ENCODE measurements at regions not wholly inside any gene's neighbourhood (a gene's known extent, or its start where the extent isn't known, plus 50 kb on each side); places are given as distances from the start of the nearest gene placed in this dataset.
"Not testable (repeated sequence)": the region's sequence is repeated elsewhere in the genome, so short reads cannot be mapped to it uniquely, and the experiment has no call there.

DNA sequence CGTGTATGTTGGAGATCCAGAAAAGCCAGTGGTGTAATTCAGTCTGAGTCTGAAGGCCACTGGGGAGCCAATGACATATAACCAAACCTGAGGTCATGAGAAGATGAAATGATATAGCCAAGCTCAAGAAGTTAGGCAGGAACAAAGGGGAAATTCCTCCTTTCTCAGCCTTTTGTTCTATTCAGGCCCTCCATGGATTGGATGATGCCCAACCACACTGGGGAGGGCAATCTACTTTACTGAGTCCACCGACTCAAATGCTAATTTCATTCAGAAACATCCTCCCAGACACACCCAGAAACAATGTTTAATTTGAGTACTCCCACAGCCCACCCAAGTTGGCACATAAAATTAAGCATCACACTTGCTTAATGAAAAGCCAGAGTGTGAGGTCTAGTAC, 183.6 kb downstream of the GJA1 start:
- TF ChIP-seq POLR2A (IDR thresholded peaks at IDR 0.05; ENCODE audit: low read depth, low read length) (no peak), POU2F2 (IDR thresholded peaks at IDR 0.05; ENCODE audit: low read depth, low read length) (no peak), SPI1 (IDR thresholded peaks at IDR 0.05; ENCODE audit: low read depth, low read length) (no peak)
- FAIRE-seq (no peak), DNase-seq (ENCODE audit: insufficient read length, low spot score) (no peak)

DNA sequence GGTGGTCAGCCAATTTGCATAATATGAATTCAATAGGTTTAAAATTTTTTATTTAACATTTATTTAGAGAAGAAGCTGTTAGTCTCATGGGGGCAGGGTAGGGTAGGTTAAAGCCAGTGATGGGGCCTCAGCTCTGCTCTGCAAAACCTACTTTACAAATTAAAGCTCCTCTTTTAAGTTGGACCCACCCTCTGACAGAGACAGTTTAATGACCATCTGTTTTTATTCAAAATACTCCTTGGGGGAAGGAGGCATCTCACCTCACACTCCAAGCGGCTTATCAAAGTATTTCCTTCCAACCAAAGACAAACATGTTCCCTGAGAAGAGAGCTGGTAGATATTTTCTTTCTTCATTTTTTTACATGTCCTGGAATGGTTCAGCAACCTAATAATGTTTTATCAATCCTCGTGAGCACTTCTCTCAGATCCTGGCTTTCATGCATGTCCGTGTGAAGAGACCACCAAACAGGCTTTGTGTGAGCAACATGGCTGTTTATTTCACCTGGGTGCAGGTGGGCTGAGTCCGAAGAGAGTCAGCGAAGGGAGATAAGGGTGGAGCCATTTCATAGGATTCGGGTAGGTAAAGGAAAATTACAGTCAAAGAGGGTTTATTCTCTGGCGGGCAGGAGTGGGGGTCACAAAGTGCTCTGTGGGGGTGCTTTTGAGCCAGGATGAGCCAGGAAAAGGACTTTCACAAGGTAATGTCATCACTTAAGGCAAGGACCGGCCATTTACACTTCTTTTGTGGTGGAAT, 184.7 kb downstream of the GJA1 start:
- no peak for DNase-seq (ENCODE audit: insufficient read length, low spot score)
- FAIRE-seq: no peak
- TF ChIP-seq PAX5 (IDR thresholded peaks at IDR 0.05; ENCODE audit: insufficient read depth, low read length, severe bottlenecking): no peak
- TF ChIP-seq SPI1 (IDR thresholded peaks at IDR 0.05; ENCODE audit: low read depth, low read length): no peak
- TF ChIP-seq POLR2A (IDR thresholded peaks at IDR 0.05; ENCODE audit: low read depth, low read length): no peak
- no peak for TF ChIP-seq POU2F2 (IDR thresholded peaks at IDR 0.05; ENCODE audit: low read depth, low read length)
- TF ChIP-seq POLR2AphosphoS5 (IDR thresholded peaks at IDR 0.05; ENCODE audit: low read depth, low read length): no peak
- TF ChIP-seq TAF1 (IDR thresholded peaks at IDR 0.05; ENCODE audit: low read depth, low read length): no peak

DNA sequence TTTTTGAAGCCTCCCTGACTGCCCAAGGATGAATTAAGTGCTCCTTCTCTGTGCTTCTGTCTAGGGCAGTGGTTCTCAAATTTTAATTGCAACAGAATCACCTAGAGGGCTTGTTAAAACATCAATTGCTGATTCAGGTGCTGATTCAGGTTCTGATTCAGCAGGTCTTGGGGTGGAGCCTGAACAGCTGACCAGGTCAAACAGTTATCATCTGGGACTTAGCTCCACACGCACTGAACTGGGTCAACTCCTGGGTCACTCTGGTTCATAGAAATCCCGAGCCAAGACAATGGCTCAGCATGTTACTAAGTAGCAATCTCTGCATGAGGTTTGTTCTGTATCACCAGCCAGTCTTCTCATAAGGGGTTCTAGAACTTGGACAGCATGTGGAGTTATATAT, 192.3 kb downstream of the GJA1 start:
- TF ChIP-seq SPI1 (IDR thresholded peaks at IDR 0.05; ENCODE audit: low read depth, low read length) (no peak), PAX5 (IDR thresholded peaks at IDR 0.05; ENCODE audit: insufficient read depth, low read length, severe bottlenecking) (no peak)
- FAIRE-seq (no peak), DNase-seq (ENCODE audit: insufficient read length, low spot score) (no peak)

DNA sequence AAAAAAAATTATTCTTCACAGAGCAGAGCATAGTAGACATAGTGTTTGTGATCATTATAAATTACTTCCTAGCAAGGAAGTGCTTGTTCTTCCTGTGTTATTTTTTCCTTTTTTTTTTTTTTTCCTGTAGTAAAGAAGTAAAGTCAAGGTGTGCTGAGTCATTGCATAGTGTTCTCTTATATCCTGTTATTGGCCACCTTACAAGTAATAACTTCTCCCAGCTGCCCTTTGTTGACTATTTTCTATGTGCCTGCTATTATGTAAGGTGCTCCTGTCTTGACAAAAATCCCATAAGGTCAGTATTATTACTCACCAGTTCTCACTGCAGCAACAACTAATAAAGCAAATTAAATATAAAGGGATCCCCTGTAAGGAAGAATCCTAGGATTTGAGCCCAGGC, 195.3 kb downstream of the GJA1 start:
- no peak for FAIRE-seq
- TF ChIP-seq SPI1 (IDR thresholded peaks at IDR 0.05; ENCODE audit: low read depth, low read length) (no peak), PAX5 (IDR thresholded peaks at IDR 0.05; ENCODE audit: insufficient read depth, low read length, severe bottlenecking) (no peak), POU2F2 (IDR thresholded peaks at IDR 0.05; ENCODE audit: low read depth, low read length) (no peak), POLR2A (IDR thresholded peaks at IDR 0.05; ENCODE audit: low read depth, low read length) (no peak), POLR2AphosphoS5 (IDR thresholded peaks at IDR 0.05; ENCODE audit: low read depth, low read length) (no peak), TAF1 (IDR thresholded peaks at IDR 0.05; ENCODE audit: low read depth, low read length) (no peak)

DNA sequence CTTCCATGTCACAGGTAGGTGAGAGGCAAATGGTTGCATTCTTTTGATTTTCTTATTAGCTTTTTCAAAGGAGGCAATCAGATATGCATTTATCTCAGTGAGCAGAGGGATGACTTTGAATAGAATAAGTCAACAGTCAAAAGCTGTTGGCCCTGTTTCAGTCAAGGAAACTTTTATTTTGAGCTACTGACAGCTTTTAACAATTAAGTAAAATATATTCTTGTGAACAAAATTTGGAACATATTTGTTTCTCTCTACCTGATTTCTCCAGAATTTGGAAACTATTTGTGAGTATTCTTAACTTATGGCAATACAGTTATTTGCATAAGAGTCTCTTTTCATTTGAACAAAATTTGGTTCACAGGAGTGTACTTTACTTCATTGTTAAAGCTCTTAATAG, 196.3 kb downstream of the GJA1 start:
- DNase-seq (ENCODE audit: insufficient read length, low spot score); FAIRE-seq: not testable (repeated sequence)

More for the DNA sequence above, 195.3 kb downstream of the GJA1 start:
- no peak for DNase-seq (ENCODE audit: insufficient read length, low spot score)

DNA sequence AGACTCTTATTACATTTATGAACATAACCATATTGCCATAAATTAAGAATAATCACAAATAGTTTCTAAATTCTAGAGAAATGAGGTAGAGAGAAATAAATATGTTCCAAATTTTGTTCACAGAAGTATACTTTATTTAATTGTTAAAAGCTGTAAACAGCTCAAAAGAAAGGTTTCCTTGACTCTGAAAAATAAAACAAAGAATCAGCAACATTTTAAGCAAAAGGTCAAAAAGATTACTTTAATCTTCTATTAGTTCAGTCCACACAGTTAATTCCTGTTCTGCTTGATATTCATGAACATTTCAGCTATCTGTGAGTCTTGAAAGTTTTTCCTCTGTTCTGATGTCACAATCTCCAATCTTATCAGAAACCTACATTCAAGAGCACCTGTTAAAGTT, 197.9 kb downstream of the GJA1 start:
- FAIRE-seq: no peak
- no peak for TF ChIP-seq POU2F2 (IDR thresholded peaks at IDR 0.05; ENCODE audit: low read depth, low read length)
- no peak for TF ChIP-seq POLR2AphosphoS5 (IDR thresholded peaks at IDR 0.05; ENCODE audit: low read depth, low read length)
- TF ChIP-seq POLR2A (IDR thresholded peaks at IDR 0.05; ENCODE audit: low read depth, low read length): no peak
- no peak for TF ChIP-seq SPI1 (IDR thresholded peaks at IDR 0.05; ENCODE audit: low read depth, low read length)
- no peak for TF ChIP-seq TAF1 (IDR thresholded peaks at IDR 0.05; ENCODE audit: low read depth, low read length)
- no peak for TF ChIP-seq PAX5 (IDR thresholded peaks at IDR 0.05; ENCODE audit: insufficient read depth, low read length, severe bottlenecking)
- DNase-seq (ENCODE audit: insufficient read length, low spot score): no peak

DNA sequence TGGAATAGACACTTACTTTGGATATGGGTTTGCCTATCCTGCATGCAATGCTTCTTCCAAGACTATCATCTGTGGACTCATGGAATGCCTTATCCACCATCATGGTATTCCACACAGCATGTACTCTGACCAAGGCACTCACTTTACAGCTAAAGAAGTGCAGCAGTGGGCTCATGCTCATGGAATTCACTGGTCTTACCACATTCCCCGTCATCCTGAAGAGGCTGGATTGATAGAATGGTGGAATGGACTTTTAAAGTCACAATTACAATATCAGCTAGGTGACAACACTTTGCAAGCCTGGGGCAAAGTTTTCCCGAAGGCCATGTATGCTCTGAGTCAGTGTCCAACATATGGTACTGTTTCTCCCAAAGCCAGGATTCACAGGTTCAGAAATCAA, 199.1 kb downstream of the GJA1 start:
- FAIRE-seq; DNase-seq (ENCODE audit: insufficient read length, low spot score): not testable (repeated sequence)

DNA sequence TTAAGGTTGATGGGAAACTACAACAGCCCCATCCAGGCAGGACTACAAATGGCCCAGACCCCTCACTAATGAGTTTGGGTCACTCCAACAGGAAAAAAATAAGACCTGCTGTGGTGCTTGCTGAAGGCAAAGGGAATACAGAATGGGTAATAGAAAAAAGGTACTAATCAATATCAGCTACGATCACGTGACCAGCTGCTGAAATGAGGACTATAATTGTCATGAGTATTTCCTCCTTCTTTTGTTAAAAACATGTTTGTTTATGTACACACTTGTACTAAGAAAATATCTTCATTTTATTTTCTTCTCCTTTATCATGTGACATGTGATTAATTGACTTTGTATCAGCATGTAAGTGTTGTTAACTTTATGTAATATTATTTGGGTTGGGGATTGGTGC, 199.9 kb downstream of the GJA1 start:
- FAIRE-seq: no peak
- no peak for TF ChIP-seq POLR2AphosphoS5 (IDR thresholded peaks at IDR 0.05; ENCODE audit: low read depth, low read length)
- TF ChIP-seq TAF1 (IDR thresholded peaks at IDR 0.05; ENCODE audit: low read depth, low read length): no peak
- no peak for TF ChIP-seq SPI1 (IDR thresholded peaks at IDR 0.05; ENCODE audit: low read depth, low read length)
- TF ChIP-seq PAX5 (IDR thresholded peaks at IDR 0.05; ENCODE audit: insufficient read depth, low read length, severe bottlenecking): no peak
- no peak for TF ChIP-seq POU2F2 (IDR thresholded peaks at IDR 0.05; ENCODE audit: low read depth, low read length)
- no peak for TF ChIP-seq POLR2A (IDR thresholded peaks at IDR 0.05; ENCODE audit: low read depth, low read length)
- no peak for DNase-seq (ENCODE audit: insufficient read length, low spot score)

DNA sequence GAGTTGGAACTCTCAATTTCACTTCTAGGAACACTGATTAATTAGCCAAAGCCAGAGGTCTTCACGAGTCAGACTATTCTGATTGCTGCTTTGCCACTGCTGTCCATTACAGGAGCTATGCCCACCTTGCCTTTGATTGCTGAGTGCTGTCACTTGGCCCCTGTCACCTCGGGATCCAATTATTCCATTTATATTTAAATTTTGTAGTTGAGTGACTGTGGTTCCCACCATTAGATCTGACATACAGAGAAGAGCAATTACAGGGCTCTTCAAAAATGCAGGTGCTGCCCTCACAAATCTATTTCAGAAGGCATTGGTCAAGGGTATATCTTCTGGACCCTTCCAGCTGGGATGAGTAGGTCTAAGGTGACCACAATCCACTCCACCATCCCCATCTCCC, 200.8 kb downstream of the GJA1 start:
- not testable (repeated sequence) for FAIRE-seq; DNase-seq (ENCODE audit: insufficient read length, low spot score)

DNA sequence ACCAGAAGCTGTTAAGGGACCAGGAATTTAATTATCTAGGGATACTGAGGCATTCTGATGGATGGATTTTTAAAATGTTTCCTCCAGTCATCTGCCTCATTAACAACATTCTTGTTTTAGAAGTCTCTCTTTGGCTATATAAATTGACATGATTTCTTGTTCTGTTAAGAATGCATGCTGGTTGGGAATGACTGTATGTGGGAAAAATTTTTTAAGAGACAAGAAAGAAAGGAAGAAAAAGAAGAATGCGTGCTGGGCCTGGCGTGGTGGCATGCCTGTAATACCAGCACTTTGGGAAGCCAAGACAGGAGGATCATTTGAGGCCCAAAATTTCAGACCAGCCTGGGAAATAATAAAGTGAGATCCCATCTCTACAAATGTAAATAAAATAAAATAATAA, 203.6 kb downstream of the GJA1 start:
- TF ChIP-seq TAF1 (IDR thresholded peaks at IDR 0.05; ENCODE audit: low read depth, low read length): no peak
- no peak for TF ChIP-seq POU2F2 (IDR thresholded peaks at IDR 0.05; ENCODE audit: low read depth, low read length)
- TF ChIP-seq POLR2A (IDR thresholded peaks at IDR 0.05; ENCODE audit: low read depth, low read length): no peak
- TF ChIP-seq PAX5 (IDR thresholded peaks at IDR 0.05; ENCODE audit: insufficient read depth, low read length, severe bottlenecking): no peak
- FAIRE-seq (no peak), DNase-seq (ENCODE audit: insufficient read length, low spot score) (no peak)

DNA sequence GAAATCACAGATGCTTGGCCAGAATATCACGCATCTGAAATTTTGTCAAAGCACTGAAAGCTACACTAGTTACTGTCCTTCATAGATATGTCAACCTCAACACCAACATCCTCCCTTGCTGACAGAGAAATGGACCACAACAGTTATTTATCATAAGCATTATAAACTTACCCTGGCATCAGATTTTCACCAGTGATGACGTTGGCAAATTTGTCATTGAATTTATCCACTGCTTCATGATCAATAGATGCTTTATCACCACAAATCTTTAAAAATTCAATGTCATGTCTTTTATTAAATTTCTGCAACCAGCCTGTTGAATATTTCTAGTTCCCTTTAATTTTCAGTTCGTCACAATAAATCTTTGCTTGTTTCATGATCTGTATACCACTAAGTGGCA, 205.7 kb downstream of the GJA1 start:
- DNase-seq (ENCODE audit: insufficient read length, low spot score) (no peak), FAIRE-seq (no peak)
- no peak for TF ChIP-seq POLR2A (IDR thresholded peaks at IDR 0.05; ENCODE audit: low read depth, low read length)
